GM23248 (cell line): ENCODE measurements at regions not wholly inside any gene's neighbourhood (a gene's known extent, or its start where the extent isn't known, plus 50 kb on each side); places are given as distances from the start of the nearest gene placed in this dataset.

ENCODE experiments used
- DNase-seq: peaks from one replicate; pipeline ENCODE4 v3.0.0-alpha.2; 2015
- H2AFZ ChIP-seq: fragments of 200-600 bp; sonication (generic); 2 replicates; pipeline ENCODE4 v1.6.1; 2016; ENCODE audit warnings: antibody characterized with exemption
- H3F3A ChIP-seq: fragments of 200-600 bp; sonication (generic); 2 replicates; pipeline ENCODE4 v1.6.1; 2016; ENCODE audit warnings: mild to moderate bottlenecking, antibody characterized with exemption, mixed run types; ENCODE audit not compliant: insufficient read depth
- H3K27ac ChIP-seq: fragments of 200-600 bp; sonication (generic); 2 replicates; pipeline ENCODE4 v1.5.1; 2016; ENCODE audit warnings: mild to moderate bottlenecking
- H3K27me3 ChIP-seq: fragments of 200-600 bp; sonication (generic); replicated peaks from 2 replicates; pipeline ENCODE4 v1.6.1; 2016; ENCODE audit warnings: mild to moderate bottlenecking; ENCODE audit not compliant: insufficient read depth
- H3K36me3 ChIP-seq: fragments of 200-600 bp; sonication (generic); 2 replicates; pipeline ENCODE4 v1.6.1; 2016; ENCODE audit warnings: low read depth, mild to moderate bottlenecking
- H3K4me1 ChIP-seq: fragments of 200-600 bp; sonication (generic); 2 replicates; pipeline ENCODE4 v1.6.1; 2016; ENCODE audit warnings: mild to moderate bottlenecking; ENCODE audit not compliant: insufficient read depth
- H3K4me2 ChIP-seq: fragments of 200-600 bp; sonication (generic); one replicate; pipeline ENCODE4 v1.6.1; 2016; ENCODE audit warnings: mild to moderate bottlenecking; ENCODE audit not compliant: unreplicated experiment
- H3K4me3 ChIP-seq: fragments of 200-600 bp; sonication (generic); 2 replicates; pipeline ENCODE4 v1.5.1; 2016; ENCODE audit warnings: mild to moderate bottlenecking
- H3K79me2 ChIP-seq: fragments of 200-600 bp; sonication (generic); 2 replicates; pipeline ENCODE4 v1.6.1; 2016; ENCODE audit warnings: mild to moderate bottlenecking; ENCODE audit not compliant: insufficient read depth
- H3K9ac ChIP-seq: fragments of 200-600 bp; sonication (generic); 2 replicates; pipeline ENCODE4 v1.6.1; 2016; ENCODE audit warnings: mild to moderate bottlenecking
- H3K9me2 ChIP-seq: fragments of 200-600 bp; sonication (generic); 2 replicates; pipeline ENCODE4 v1.6.1; 2016; ENCODE audit warnings: mixed run types, mild to moderate bottlenecking, moderate library complexity; ENCODE audit not compliant: insufficient read depth
- H3K9me3 ChIP-seq: fragments of 200-600 bp; sonication (generic); one replicate; pipeline ENCODE4 v1.6.1; 2017; ENCODE audit warnings: low read depth
- H4K20me1 ChIP-seq: fragments of 200-600 bp; sonication (generic); 2 replicates; pipeline ENCODE4 v1.6.0; 2016; ENCODE audit not compliant: insufficient read depth
- EZH2 ChIP-seq: fragments of 200-600 bp; sonication (generic); IDR thresholded peaks from 2 replicates; pipeline ENCODE4 v1.6.1; 2018; ENCODE audit warnings: antibody characterized with exemption, mild to moderate bottlenecking; ENCODE audit not compliant: insufficient read depth, poor library complexity, severe bottlenecking
- EZH2phosphoT487 ChIP-seq: fragments of 200-600 bp; sonication (generic); IDR thresholded peaks from 2 replicates; pipeline ENCODE4 v1.6.1; 2018; ENCODE audit warnings: antibody characterized with exemption, moderate library complexity, mild to moderate bottlenecking, low read depth; ENCODE audit not compliant: insufficient read depth
- WGBS, 2 experiments: methylation state at CpG; one replicate each; pipeline ENCODE4 v1.1.6; 2015 to 2017; ENCODE audit warnings: low lambda C conversion rate in 2 of 2, low coverage in 1 of 2; ENCODE audit errors: missing lambda C conversion rate in 2 of 2; 5-methylcytosine and 5-hydroxymethylcytosine counted together
- in situ Hi-C: fragments of 300-500 bp; cut with MboI; formaldehyde crosslinking; loops from 2 replicates; pipeline ENCODE4 v1.15.0; 2020

- WGBS, 2 experiments, result 27 to 30% methylated on average over 4 of the region's 4 CpGs
- Histone ChIP-seq H3K27me3 (no peaks in the 10 kb centered on the region), H3K9me3 (no peaks in the 10 kb centered on the region), H3F3A (no peaks in the 10 kb centered on the region), H3K4me1 (no peaks in the 10 kb centered on the region), H3K9ac (no peak overlapping the region), H3K4me3 (no peak overlapping the region), H3K4me2 (no peak overlapping the region), H2AFZ (no peak overlapping the region), H4K20me1 (no peaks in the 10 kb centered on the region), H3K9me2 (no peaks in the 10 kb centered on the region), H3K36me3 (no peaks in the 10 kb centered on the region), H3K79me2 (no peaks in the 10 kb centered on the region), H3K27ac (no peak overlapping the region)
- DNase-seq, result no peak
- TF ChIP-seq EZH2, result no peak
- no peak for TF ChIP-seq EZH2phosphoT487
- in situ Hi-C loops, result no loop called here
These were observed 82.8 kb upstream of the L3MBTL4 start for GRCh38 chr18:6497543-6497942.

GRCh38 chr18:6498289-6498856, 83.7 kb upstream of the L3MBTL4 start:
- no peaks in the 10 kb centered on the region for H3K27me3 ChIP-seq
- H3K4me2 ChIP-seq, result no peak overlapping the region
- no peak overlapping the region for H2AFZ ChIP-seq
- no peaks in the 10 kb centered on the region for H3K36me3 ChIP-seq
- no peaks in the 10 kb centered on the region for H3F3A ChIP-seq
- H3K9me2 ChIP-seq, result no peaks in the 10 kb centered on the region
- DNase-seq, result no peak
- H3K9me3 ChIP-seq, result no peaks in the 10 kb centered on the region
- H3K4me3 ChIP-seq, result no peak overlapping the region
- WGBS, 2 experiments, result 35 to 38% methylated on average over 2 of the region's 2 CpGs
- no peaks in the 10 kb centered on the region for H4K20me1 ChIP-seq
- no peaks in the 10 kb centered on the region for H3K4me1 ChIP-seq
- in situ Hi-C loops, result no loop called here
- H3K9ac ChIP-seq, result no peak overlapping the region
- no peak overlapping the region for H3K27ac ChIP-seq
- no peaks in the 10 kb centered on the region for H3K79me2 ChIP-seq
- TF ChIP-seq EZH2phosphoT487 (no peak), EZH2 (no peak)

GRCh38 chr18:6504605-6505497, 90.1 kb upstream of the L3MBTL4 start:
- Histone ChIP-seq H3K4me1 (no peaks in the 10 kb centered on the region), H3K9me2 (no peaks in the 10 kb centered on the region), H3K36me3 (no peaks in the 10 kb centered on the region), H3F3A (no peaks in the 10 kb centered on the region), H3K79me2 (no peaks in the 10 kb centered on the region), H4K20me1 (no peaks in the 10 kb centered on the region), H3K27ac (no peak overlapping the region), H3K9ac (no peak overlapping the region), H3K4me2 (no peak overlapping the region), H3K27me3 (no peaks in the 10 kb centered on the region), H3K4me3 (no peak overlapping the region), H3K9me3 (no peaks in the 10 kb centered on the region), H2AFZ (no peak overlapping the region)
- no peak for DNase-seq
- TF ChIP-seq EZH2phosphoT487 (no peak), EZH2 (no peak)
- in situ Hi-C loops, result no loop called here
- WGBS, 2 experiments, result 58 to 70% methylated on average over 4 to 5 of the region's 5 CpGs

- Histone ChIP-seq H3F3A (no peaks in the 10 kb centered on the region), H3K9me3 (no peaks in the 10 kb centered on the region), H2AFZ (no peak overlapping the region), H3K36me3 (no peaks in the 10 kb centered on the region), H3K79me2 (no peaks in the 10 kb centered on the region), H4K20me1 (no peaks in the 10 kb centered on the region), H3K9me2 (no peaks in the 10 kb centered on the region), H3K27ac (no peak overlapping the region), H3K27me3 (no peaks in the 10 kb centered on the region), H3K4me3 (no peak overlapping the region), H3K4me1 (no peaks in the 10 kb centered on the region), H3K9ac (no peak overlapping the region), H3K4me2 (no peak overlapping the region)
- 3% methylated on average over 2 of the region's 2 CpGs for WGBS, 2 experiments
- no peak for TF ChIP-seq EZH2phosphoT487
- TF ChIP-seq EZH2, result no peak
- in situ Hi-C loops, result no loop called here
- DNase-seq, result peak; percentile 11
These were observed 90.8 kb upstream of the L3MBTL4 start for GRCh38 chr18:6505498-6505875.
